ENCODE measurements at regions not wholly inside any gene's neighbourhood (a gene's known extent, or its start where the extent isn't known, plus 50 kb on each side); places are given as distances from the start of the nearest gene placed in this dataset.

GRCh38 chr17:63035271-63035670, 69.2 kb downstream of the TANC2 start:
- TF ChIP-seq POLR2A (IDR thresholded peaks at IDR 0.05) (no peak), CTCF (IDR thresholded peaks at IDR 0.05) (no peak)

All from ovary (tissue), 3 donors.